HG03521 (cell line): ENCODE measurements at regions not wholly inside any gene's neighbourhood (a gene's known extent, or its start where the extent isn't known, plus 50 kb on each side); places are given as distances from the start of the nearest gene placed in this dataset.

Source experiments
- ATAC-seq: cut with Tn5 transposase; IDR thresholded peaks from one replicate; pipeline ENCODE4 v1.9.1; 2021; ENCODE audit warnings: mild to moderate bottlenecking, moderate library complexity; ENCODE audit not compliant: unreplicated experiment

GRCh38 chrX:46306103-46306502 lies 239.1 kb downstream of the ZNF674 start:
- no peak for ATAC-seq

GRCh38 chrX:46305431-46305830 lies 239.8 kb downstream of the ZNF674 start:
- no peak for ATAC-seq

- ATAC-seq, result no peak
These were observed 243.3 kb downstream of the ZNF674 start for GRCh38 chrX:46301903-46302302.

GRCh38 chrX:46298821-46299220 lies 246.4 kb downstream of the ZNF674 start:
- no peak for ATAC-seq

GRCh38 chrX:46295963-46296362 lies 249.3 kb downstream of the ZNF674 start:
- no peak for ATAC-seq

- ATAC-seq, result no peak
These were observed 251.0 kb downstream of the ZNF674 start for GRCh38 chrX:46294234-46294633.

- ATAC-seq, result no peak
These were observed 265.3 kb downstream of the ZNF674 start for GRCh38 chrX:46279925-46280313.

GRCh38 chrX:46279214-46279924 lies 265.9 kb downstream of the ZNF674 start:
- no peak for ATAC-seq

- ATAC-seq, result no peak
These were observed 266.6 kb downstream of the ZNF674 start for GRCh38 chrX:46278572-46278971.

- ATAC-seq, result no peak
These were observed 276.8 kb downstream of the ZNF674 start for GRCh38 chrX:46268412-46268811.

- ATAC-seq, result no peak
These were observed 281.7 kb downstream of the ZNF674 start for GRCh38 chrX:46263494-46263893.

- no peak for ATAC-seq
These were observed 282.9 kb downstream of the ZNF674 start for GRCh38 chrX:46262304-46262703.

- no peak for ATAC-seq
These were observed 284.7 kb downstream of the ZNF674 start for GRCh38 chrX:46260499-46260898.

- ATAC-seq, result no peak
These were observed 286.9 kb downstream of the ZNF674 start for GRCh38 chrX:46258356-46258755.

GRCh38 chrX:46257451-46257879 lies 287.8 kb downstream of the ZNF674 start:
- ATAC-seq, result no peak

GRCh38 chrX:46256875-46257274 lies 288.3 kb downstream of the ZNF674 start:
- ATAC-seq, result no peak

- ATAC-seq, result no peak
These were observed 290.2 kb downstream of the ZNF674 start for GRCh38 chrX:46255046-46255445.

GRCh38 chrX:46254641-46255040 lies 290.6 kb downstream of the ZNF674 start:
- no peak for ATAC-seq

- no peak for ATAC-seq
These were observed 293.5 kb downstream of the ZNF674 start for GRCh38 chrX:46251755-46252154.

- no peak for ATAC-seq
These were observed 295.1 kb downstream of the ZNF674 start for GRCh38 chrX:46250151-46250550.

- no peak for ATAC-seq
These were observed 297.8 kb downstream of the ZNF674 start for GRCh38 chrX:46247456-46247855.

GRCh38 chrX:46244451-46244850 lies 300.8 kb downstream of the ZNF674 start:
- ATAC-seq, result no peak

- ATAC-seq, result no peak
These were observed 308.8 kb downstream of the ZNF674 start for GRCh38 chrX:46236411-46236810.
